ENCODE measurements at regions not wholly inside any gene's neighbourhood (a gene's known extent, or its start where the extent isn't known, plus 50 kb on each side); places are given as distances from the start of the nearest gene placed in this dataset.

- no peak for TF ChIP-seq CTCF (IDR thresholded peaks at IDR 0.05)
- TF ChIP-seq EP300 (IDR thresholded peaks at IDR 0.05): no peak
- TF ChIP-seq POLR2A (IDR thresholded peaks at IDR 0.05): no peak
- no peak for TF ChIP-seq POLR2AphosphoS5 (IDR thresholded peaks at IDR 0.05)
- H3K36me3 ChIP-seq: no peaks in the 10 kb centered on the region
- no peak overlapping the region for H3K27ac ChIP-seq
- no peak for DNase-seq
- no peaks in the 10 kb centered on the region for H3K9me3 ChIP-seq
- peaks cover 0 to 9% (median 8%) of the 10 kb centered on the region in 4 donors for H3K4me1 ChIP-seq
- 17 to 61% methylated on average over 4 of the region's 4 CpGs for WGBS, 2 donors
- H3K4me3 ChIP-seq: no peak overlapping the region
- no peaks in the 10 kb centered on the region for H3K27me3 ChIP-seq
- intact Hi-C loops (cut with DNase I): no loop called here
Measured at GRCh38 chr1:59198564-59198963, 98.3 kb upstream of the FGGY start.

GRCh38 chr1:59199147-59199546 lies 97.7 kb upstream of the FGGY start:
- WGBS, 2 donors: 24 to 70% methylated on average over 2 of the region's 2 CpGs
- intact Hi-C loops (cut with DNase I): no loop called here
- H3K4me3 ChIP-seq: no peak overlapping the region
- H3K4me1 ChIP-seq: peaks cover 0 to 14% (median 8%) of the 10 kb centered on the region in 4 donors
- H3K27me3 ChIP-seq: no peaks in the 10 kb centered on the region
- no peaks in the 10 kb centered on the region for H3K36me3 ChIP-seq
- no peak for DNase-seq
- no peak overlapping the region for H3K27ac ChIP-seq
- TF ChIP-seq POLR2A (IDR thresholded peaks at IDR 0.05) (no peak), CTCF (IDR thresholded peaks at IDR 0.05) (no peak), POLR2AphosphoS5 (IDR thresholded peaks at IDR 0.05) (no peak), EP300 (IDR thresholded peaks at IDR 0.05) (no peak)
- peaks cover 0 to under 1% (median 0%) of the 10 kb centered on the region in 4 donors for H3K9me3 ChIP-seq

GRCh38 chr1:59199719-59200376 lies 97.0 kb upstream of the FGGY start:
- 28 to 68% methylated on average over 4 of the region's 4 CpGs for WGBS, 2 donors
- intact Hi-C loops (cut with DNase I): no loop called here
- TF ChIP-seq POLR2A (IDR thresholded peaks at IDR 0.05) (no peak), EP300 (IDR thresholded peaks at IDR 0.05) (no peak), CTCF (IDR thresholded peaks at IDR 0.05) (no peak), POLR2AphosphoS5 (IDR thresholded peaks at IDR 0.05) (no peak)
- Histone ChIP-seq H3K4me1 (peaks cover 0 to 14% (median 8%) of the 10 kb centered on the region in 4 donors), H3K27me3 (no peaks in the 10 kb centered on the region), H3K4me3 (no peak overlapping the region), H3K9me3 (peaks cover 0 to 8% (median 1%) of the 10 kb centered on the region in 4 donors), H3K27ac (no peak overlapping the region), H3K36me3 (no peaks in the 10 kb centered on the region)
- no peak for DNase-seq

GRCh38 chr1:59201341-59201740 lies 95.6 kb upstream of the FGGY start:
- Histone ChIP-seq H3K9me3 (peaks cover 0 to 10% (median 1%) of the 10 kb centered on the region in 4 donors), H3K36me3 (no peaks in the 10 kb centered on the region), H3K27ac (no peak overlapping the region), H3K4me3 (no peak overlapping the region), H3K4me1 (peaks cover 0 to 14% (median 8%) of the 10 kb centered on the region in 4 donors), H3K27me3 (no peaks in the 10 kb centered on the region)
- intact Hi-C loops (cut with DNase I): no loop called here
- no peak for DNase-seq
- no peak for TF ChIP-seq CTCF (IDR thresholded peaks at IDR 0.05)
- no peak for TF ChIP-seq POLR2AphosphoS5 (IDR thresholded peaks at IDR 0.05)
- no peak for TF ChIP-seq POLR2A (IDR thresholded peaks at IDR 0.05)
- no peak for TF ChIP-seq EP300 (IDR thresholded peaks at IDR 0.05)

GRCh38 chr1:59202455-59202854 lies 94.4 kb upstream of the FGGY start:
- no peak overlapping the region for H3K27ac ChIP-seq
- intact Hi-C loops (cut with DNase I): no loop called here
- WGBS, 2 donors: 86 to 95% methylated on average over 1 of the region's 1 CpG
- no peak for TF ChIP-seq EP300 (IDR thresholded peaks at IDR 0.05)
- TF ChIP-seq POLR2AphosphoS5 (IDR thresholded peaks at IDR 0.05): no peak
- no peak for TF ChIP-seq POLR2A (IDR thresholded peaks at IDR 0.05)
- TF ChIP-seq CTCF (IDR thresholded peaks at IDR 0.05): no peak
- H3K4me3 ChIP-seq: no peak overlapping the region
- no peak for DNase-seq
- H3K27me3 ChIP-seq: no peaks in the 10 kb centered on the region
- no peaks in the 10 kb centered on the region for H3K36me3 ChIP-seq
- H3K9me3 ChIP-seq: peaks cover 0 to 10% (median 1%) of the 10 kb centered on the region in 4 donors
- H3K4me1 ChIP-seq: peaks cover 0 to 14% (median 8%) of the 10 kb centered on the region in 4 donors

All from sigmoid colon (tissue), 6 donors.